ENCODE measurements at regions not wholly inside any gene's neighbourhood (a gene's known extent, or its start where the extent isn't known, plus 50 kb on each side); places are given as distances from the start of the nearest gene placed in this dataset.

GRCh38 chr5:5700549-5700948 is 278.1 kb downstream of the ICE1 start:
- TF ChIP-seq CTCF (IDR thresholded peaks at IDR 0.05; ENCODE audit: borderline replicate concordance, extremely low read depth, low read length, poor library complexity, severe bottlenecking) = no peak
- no peak for TF ChIP-seq EZH2 (IDR thresholded peaks at IDR 0.05; ENCODE audit: borderline replicate concordance, low read depth, low read length, severe bottlenecking)
